HG03565 (cell line): ENCODE measurements at regions not wholly inside any gene's neighbourhood (a gene's known extent, or its start where the extent isn't known, plus 50 kb on each side); places are given as distances from the start of the nearest gene placed in this dataset.

ENCODE experiments used
- ATAC-seq: cut with Tn5 transposase; IDR thresholded peaks from one replicate; pipeline ENCODE4 v1.9.1; 2021; ENCODE audit warnings: mild to moderate bottlenecking, moderate library complexity; ENCODE audit not compliant: unreplicated experiment

DNA sequence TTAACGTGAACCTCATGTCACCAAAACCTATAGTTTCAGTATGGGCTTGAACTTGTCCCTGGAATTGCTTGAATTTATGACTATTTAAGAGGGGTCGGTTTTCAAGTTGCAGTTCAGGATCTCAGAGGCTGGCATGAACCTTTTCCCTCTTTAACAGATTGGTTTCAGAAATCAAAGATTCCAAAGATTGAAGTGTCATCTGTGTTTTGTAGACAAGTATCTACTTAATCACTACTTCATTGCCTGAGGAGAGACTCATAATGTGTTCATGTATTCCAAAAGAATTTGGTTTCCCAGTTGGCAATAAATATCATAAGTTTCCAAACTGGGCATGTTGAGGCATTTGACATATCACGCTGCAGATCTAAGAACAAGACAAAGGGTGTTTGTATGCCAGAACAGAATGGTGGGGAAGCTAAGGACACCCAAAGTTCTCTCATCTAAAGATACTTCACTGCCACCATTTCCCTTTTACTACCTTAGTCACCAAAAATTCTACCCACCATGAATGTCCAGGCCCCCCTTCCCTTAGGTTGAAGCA is 199.5 kb downstream of the NUAK1 start:
- ATAC-seq, result no peak

DNA sequence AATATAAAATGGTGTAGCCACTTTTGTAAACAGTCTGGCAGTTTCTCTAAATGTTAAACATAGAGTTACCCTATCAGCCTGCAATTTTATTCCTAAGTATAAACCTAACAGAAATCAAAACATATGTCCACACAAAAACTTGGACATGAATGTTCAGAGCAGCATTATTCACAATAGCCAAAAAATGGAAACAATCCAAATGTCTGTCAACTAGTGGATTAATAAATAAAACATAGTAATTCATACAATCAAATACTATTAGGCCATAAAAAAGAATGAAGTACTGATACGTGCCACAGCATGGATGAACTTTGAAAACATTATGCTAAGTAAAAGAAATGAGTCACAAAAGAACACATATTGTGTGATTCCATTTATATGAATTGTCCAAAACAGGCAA is 196.5 kb downstream of the NUAK1 start:
- ATAC-seq, result no peak

DNA sequence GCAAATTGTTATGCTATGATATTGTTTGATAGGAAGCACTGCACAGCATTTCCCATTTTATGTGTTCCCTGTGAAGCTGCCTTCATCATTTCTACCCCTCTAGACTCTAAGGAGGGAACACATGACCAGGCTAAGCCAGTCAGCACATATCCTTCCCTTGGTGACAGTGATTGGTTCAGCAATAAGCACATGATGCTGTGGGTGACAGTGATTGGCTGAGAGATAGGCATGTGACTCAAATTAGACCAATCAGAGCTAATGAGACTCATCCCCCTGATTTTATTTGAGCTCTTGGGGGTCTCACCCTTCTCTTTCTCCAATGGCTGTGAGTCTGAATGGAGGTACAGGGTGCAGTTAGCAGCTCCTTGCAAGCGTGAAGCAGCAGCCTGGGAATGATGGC is 195.2 kb downstream of the NUAK1 start:
- ATAC-seq, result no peak

GRCh38 chr12:105944628-105945027 is 194.1 kb downstream of the NUAK1 start:
- ATAC-seq, result no peak

- no peak for ATAC-seq
Observed at GRCh38 chr12:105945880-105946279, 192.9 kb downstream of the NUAK1 start.

- ATAC-seq, result no peak
Observed at GRCh38 chr12:105946493-105946901, 192.3 kb downstream of the NUAK1 start.

DNA sequence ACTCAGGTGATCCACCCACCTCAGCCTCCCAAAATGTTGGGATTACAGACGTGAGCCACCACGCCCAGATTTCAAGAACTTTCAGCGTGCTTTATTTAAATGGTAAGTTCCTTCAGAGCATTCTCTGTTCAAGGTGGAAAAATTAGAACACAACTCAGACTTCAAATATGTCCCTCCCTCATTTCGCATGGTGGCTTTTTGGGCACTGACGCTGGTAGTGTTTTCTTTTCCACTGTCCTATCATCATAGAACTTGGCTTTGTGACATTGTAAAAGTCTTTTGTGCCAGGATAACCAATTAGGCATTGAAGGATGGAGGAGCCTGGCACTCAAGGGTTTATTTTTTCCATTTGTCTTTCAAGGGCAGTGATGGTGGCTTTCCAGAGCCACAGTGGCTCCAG is 190.8 kb downstream of the NUAK1 start:
- no peak for ATAC-seq

GRCh38 chr12:105948331-105948730 is 190.4 kb downstream of the NUAK1 start:
- no peak for ATAC-seq

- ATAC-seq, result no peak
Observed at GRCh38 chr12:105949391-105949790, 189.4 kb downstream of the NUAK1 start.

DNA sequence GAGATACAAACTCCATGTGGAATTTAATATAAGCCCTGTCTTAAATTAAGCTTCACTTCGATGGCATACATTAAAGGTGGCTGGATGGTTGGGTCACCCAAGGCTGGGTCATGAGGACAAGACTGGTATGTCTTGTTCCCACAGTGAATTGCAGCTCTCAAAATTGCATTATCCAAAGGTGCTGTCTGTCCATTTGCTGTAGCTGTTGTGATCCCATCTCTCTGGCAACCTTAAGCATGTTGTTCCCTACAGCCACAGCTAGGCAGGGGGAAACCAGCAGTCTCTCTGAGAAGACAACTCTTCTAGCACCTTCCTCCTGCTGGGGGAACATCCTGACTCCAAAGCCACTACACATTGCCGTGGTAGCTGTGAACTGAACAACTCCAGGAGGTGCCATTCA is 187.0 kb downstream of the NUAK1 start:
- no peak for ATAC-seq

GRCh38 chr12:105954951-105955931 is 183.5 kb downstream of the NUAK1 start:
- ATAC-seq, result no peak

DNA sequence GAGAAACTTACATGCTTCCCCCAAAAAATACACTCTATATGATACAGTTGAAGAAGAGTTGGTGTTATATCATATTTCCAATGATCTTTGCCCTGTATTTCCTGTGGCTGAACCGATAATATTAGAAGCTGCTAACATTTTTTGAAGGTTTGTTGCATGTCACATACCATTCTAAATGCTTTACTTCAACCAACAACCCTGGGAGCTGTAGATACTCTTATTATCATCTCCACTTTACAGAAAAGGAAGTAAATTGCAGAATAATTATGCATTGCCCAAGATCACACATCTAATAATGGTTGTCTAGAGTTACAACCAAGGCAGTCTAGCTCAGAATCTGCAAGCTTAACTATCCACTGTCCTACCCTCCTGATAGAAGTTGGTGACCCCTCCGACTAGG is 182.8 kb downstream of the NUAK1 start:
- no peak for ATAC-seq

GRCh38 chr12:105956662-105957457 is 181.9 kb downstream of the NUAK1 start:
- ATAC-seq, result no peak

DNA sequence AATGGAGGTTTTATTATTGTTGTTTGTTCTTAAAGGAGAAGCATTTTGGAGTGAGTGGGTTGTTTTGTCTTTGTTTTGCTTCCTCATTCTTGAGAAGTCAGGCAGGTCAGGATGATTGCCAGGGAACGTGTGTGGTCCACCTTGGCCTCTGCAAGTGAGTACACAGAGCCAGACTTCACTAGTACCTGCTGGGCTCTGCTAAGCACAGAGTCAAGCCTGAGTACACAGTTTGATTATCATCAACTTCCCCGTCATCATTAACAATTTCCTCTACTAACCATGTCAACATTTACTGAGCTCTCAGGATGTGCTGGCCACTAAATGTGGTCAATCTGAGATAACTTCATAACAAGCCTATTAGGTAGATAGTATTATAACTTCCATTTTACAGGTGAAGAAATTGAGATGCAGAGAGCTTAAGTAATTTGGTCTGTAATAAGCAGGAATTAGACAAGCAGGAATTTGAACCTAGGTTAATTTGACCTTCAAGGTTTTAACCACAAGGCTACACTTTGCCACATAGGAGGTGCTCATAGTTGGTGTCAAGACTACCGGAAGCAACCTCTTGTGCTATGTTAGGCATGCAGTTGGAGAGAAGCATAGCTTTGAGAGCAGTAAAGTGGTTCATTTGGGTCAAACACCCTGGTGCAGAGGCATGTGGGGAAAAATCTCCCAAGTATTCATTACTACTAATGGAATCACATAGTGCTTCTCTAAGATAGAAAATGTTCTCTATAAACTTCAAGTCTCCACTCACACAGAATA is 178.3 kb downstream of the NUAK1 start:
- ATAC-seq, result no peak

- ATAC-seq, result no peak
Observed at GRCh38 chr12:105961821-105962671, 176.7 kb downstream of the NUAK1 start.

DNA sequence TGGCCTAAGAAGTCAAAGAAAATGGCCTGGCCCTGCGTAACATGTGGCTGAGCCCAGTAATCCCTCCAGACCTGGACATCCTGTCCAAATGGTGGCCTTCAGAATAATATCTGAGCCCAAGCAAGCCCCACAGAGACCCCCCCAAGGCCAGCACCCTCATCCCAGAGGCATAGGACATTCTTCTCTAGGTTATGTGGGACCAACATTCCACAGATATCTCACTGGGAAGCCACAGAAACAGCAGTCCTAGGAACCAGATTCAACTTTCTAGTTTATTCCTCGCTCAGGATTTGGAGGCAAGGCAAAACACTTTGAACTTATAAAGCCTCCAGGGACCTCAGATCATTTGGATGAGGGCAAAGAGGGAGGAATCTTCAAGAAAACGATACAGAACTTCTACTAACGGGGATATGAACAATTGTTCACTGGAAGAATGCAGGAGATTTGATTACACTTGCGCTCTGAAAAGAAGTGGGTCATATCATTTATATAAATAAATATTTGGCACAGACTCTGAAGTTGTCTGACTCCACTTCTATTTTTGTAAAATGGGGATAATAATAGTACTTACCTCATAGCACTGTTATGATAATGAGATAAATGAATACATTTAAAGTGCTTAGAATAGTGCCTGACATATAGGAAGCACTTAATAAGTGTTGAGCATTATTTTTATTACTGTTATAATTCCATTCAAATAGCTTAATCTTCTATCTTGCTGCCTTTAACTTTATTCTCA is 171.5 kb downstream of the NUAK1 start:
- no peak for ATAC-seq

DNA sequence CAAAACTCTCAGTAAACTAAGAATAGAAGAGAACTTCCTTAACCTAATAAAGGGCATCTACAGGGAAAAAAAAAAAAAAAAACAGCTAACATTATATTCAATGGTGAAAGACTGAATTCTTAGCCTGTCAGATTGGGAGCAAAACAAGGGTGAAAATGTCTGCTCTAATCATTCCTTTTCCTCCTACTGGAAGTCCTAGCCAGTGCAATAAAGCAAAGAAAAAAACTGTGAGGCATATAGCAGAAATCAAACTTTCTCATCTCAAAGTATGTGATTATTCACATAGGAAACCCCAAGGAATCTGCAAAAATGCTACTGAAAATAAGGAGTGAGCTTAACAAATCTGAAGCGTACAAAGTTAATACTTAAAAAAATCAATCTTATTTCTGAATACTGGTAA is 170.7 kb downstream of the NUAK1 start:
- no peak for ATAC-seq

GRCh38 chr12:105970885-105971284 is 167.9 kb downstream of the NUAK1 start:
- ATAC-seq, result no peak

DNA sequence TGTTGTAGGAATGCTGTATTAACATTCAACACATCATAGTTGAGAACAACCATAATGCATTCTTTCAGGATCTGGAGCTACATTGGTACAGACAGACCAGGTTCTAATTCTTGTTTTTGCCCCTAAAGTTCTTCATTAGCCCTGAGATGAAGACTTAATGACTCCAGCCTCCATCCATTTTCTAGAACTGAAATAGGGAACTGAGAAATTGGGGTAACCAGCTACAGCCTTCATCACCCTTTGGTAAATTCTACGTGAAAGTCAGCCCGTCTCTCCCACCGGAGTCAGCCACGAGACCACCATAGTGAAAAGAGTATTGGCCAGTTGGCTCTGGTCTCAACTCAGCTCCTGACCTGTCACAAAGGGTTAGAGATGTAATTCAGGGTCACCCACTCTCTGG is 164.0 kb downstream of the NUAK1 start:
- no peak for ATAC-seq
